ENCODE measurements at regions not wholly inside any gene's neighbourhood (a gene's known extent, or its start where the extent isn't known, plus 50 kb on each side); places are given as distances from the start of the nearest gene placed in this dataset.

DNA sequence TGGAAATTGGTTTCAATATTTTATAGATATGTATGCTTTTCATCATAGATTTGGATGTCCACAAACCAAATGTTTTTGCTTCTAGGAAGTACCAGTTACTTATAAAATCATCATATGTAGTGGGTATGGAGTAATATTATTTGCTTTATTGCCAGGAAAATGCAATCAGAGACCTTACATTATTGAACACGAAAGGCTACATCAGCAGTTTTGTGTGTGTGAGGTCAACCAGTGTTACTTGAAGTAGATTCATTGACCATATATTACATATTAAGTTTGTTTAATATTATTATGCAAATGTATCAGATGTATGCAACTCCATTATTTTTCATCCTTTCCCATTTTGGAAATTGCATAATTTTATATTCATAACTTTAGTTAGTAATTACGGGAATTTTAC, 219.1 kb upstream of the MMADHC start:
- TF ChIP-seq, protein P1, sequence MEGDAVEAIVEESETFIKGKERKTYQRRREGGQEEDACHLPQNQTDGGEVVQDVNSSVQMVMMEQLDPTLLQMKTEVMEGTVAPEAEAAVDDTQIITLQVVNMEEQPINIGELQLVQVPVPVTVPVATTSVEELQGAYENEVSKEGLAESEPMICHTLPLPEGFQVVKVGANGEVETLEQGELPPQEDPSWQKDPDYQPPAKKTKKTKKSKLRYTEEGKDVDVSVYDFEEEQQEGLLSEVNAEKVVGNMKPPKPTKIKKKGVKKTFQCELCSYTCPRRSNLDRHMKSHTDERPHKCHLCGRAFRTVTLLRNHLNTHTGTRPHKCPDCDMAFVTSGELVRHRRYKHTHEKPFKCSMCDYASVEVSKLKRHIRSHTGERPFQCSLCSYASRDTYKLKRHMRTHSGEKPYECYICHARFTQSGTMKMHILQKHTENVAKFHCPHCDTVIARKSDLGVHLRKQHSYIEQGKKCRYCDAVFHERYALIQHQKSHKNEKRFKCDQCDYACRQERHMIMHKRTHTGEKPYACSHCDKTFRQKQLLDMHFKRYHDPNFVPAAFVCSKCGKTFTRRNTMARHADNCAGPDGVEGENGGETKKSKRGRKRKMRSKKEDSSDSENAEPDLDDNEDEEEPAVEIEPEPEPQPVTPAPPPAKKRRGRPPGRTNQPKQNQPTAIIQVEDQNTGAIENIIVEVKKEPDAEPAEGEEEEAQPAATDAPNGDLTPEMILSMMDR (conservative IDR thresholded peaks at IDR 0.05): no peak
- no peak for TF ChIP-seq ZFX (IDR thresholded peaks at IDR 0.05)

Measured in C4-2B (cell line).